HepG2 (cell line): ENCODE measurements at regions not wholly inside any gene's neighbourhood (a gene's known extent, or its start where the extent isn't known, plus 50 kb on each side); places are given as distances from the start of the nearest gene placed in this dataset.

ENCODE experiments used
- ATAC-seq: fragments of 200-7000 bp; cut with Tn5 transposase; 3 replicates; pipeline ENCODE4 v1.9.1; 2020; ENCODE audit warnings: mild to moderate bottlenecking, moderate library complexity
- BruUV-seq: library from RNA; stranded (reverse); fragments of 400-500 nt; replicated peaks from 2 replicates; lab custom pipeline; 2021; lab: Mats Ljungman, UMichigan
- CTCF ChIA-PET: fragments of 300-600 bp; formaldehyde crosslinking; extraction: SDS; loops from one replicate; lab custom pipeline; 2021; ENCODE audit warnings: low total read pairs, inconsistent platforms, low intra/inter-chr PET ratio; lab: Yijun Ruan, JAX
- POLR2A ChIA-PET: fragments of 350-600 bp; sonication (Branson Sonifier 250); formaldehyde crosslinking; loops from one replicate; lab custom pipeline; 2020; ENCODE audit warnings: antibody characterized with exemption, inconsistent platforms; lab: Yijun Ruan, JAX
- DNase-seq: peaks from one replicate; pipeline ENCODE4 v3.0.0-alpha.2; 2015; ENCODE audit warnings: low spot score
- FAIRE-seq: peaks from 3 replicates; lab custom pipeline; 2011; peaks lifted over from hg19 to GRCh38; lab: Jason Lieb, UNC
- H2AFZ ChIP-seq: one replicate; pipeline ENCODE4 v1.6.1; 2011; ENCODE audit warnings: low read length, inconsistent platforms
- H3K27ac ChIP-seq: fragments of 300-600 bp; 3 replicates; pipeline ENCODE4 v1.8.0; 2011; ENCODE audit warnings: mixed run types, mild to moderate bottlenecking, mixed read lengths, low read length, inconsistent platforms; ENCODE audit not compliant: insufficient read depth; ENCODE audit errors: extremely low read length
- H3K27me3 ChIP-seq, 2 experiments: fragments of 200-600 bp in 1 of 2; 2 replicates in 1 of 2; 3 replicates in 1 of 2; pipeline versions ENCODE4 v1.6.0 to v1.8.0; 2011; ENCODE audit warnings: low read length in 2 of 2, mild to moderate bottlenecking in 2 of 2, moderate library complexity in 2 of 2, inconsistent platforms in 1 of 2; ENCODE audit not compliant: insufficient read depth in 2 of 2, control insufficient read depth in 1 of 2
- H3K36me3 ChIP-seq, 2 experiments: fragments of 200-600 bp in 1 of 2; replicated peaks in 1 of 2; 2 replicates in 1 of 2; 3 replicates in 1 of 2; pipeline versions ENCODE4 v1.5.1 to v1.8.0; 2011; ENCODE audit warnings: low read length in 2 of 2, inconsistent platforms in 1 of 2; ENCODE audit not compliant: insufficient read depth in 2 of 2, control insufficient read depth in 1 of 2
- H3K4me1 ChIP-seq: 2 replicates; pipeline ENCODE4 v1.5.1; 2012; ENCODE audit warnings: low read length, inconsistent platforms; ENCODE audit not compliant: insufficient read depth
- H3K4me2 ChIP-seq: 2 replicates; pipeline ENCODE4 v1.6.0; 2011; ENCODE audit warnings: low read depth, low read length, inconsistent platforms
- H3K4me3 ChIP-seq, 3 experiments: fragments of 200-600 bp in 1 of 3; sonication (generic), shearing (Covaris generic) in 1 of 3; replicated peaks in 1 of 3; 2 replicates each; pipeline ENCODE4 v1.5.1; 2011 to 2016; ENCODE audit warnings: low read length in 3 of 3, inconsistent platforms in 2 of 3, low read depth in 2 of 3, mild to moderate bottlenecking in 2 of 3, control low read depth in 1 of 3, mixed read lengths in 1 of 3; ENCODE audit not compliant: insufficient read depth in 1 of 3
- H3K79me2 ChIP-seq: one replicate; pipeline ENCODE4 v1.6.1; 2011; ENCODE audit warnings: low read length, inconsistent platforms; ENCODE audit not compliant: insufficient read depth
- H3K9ac ChIP-seq: 2 replicates; pipeline ENCODE4 v1.6.0; 2011; ENCODE audit warnings: mild to moderate bottlenecking, low read depth, low read length, inconsistent platforms; ENCODE audit not compliant: insufficient read depth
- H3K9me3 ChIP-seq: 2 replicates; pipeline ENCODE4 v1.5.1; 2012; ENCODE audit warnings: mild to moderate bottlenecking, low read length
- H4K20me1 ChIP-seq: 2 replicates; pipeline ENCODE4 v1.6.0; 2011; ENCODE audit warnings: inconsistent platforms, mild to moderate bottlenecking, low read length, moderate library complexity; ENCODE audit not compliant: insufficient read depth
- NFE2L1 ChIP-seq: sonication (generic); formaldehyde crosslinking; IDR thresholded peaks from 2 replicates; pipeline ENCODE4 v1.4.0; 2020; ENCODE audit warnings: missing genetic modification reagents, mild to moderate bottlenecking, borderline replicate concordance
- RFXANK ChIP-seq: IDR thresholded peaks from 2 replicates; pipeline ENCODE4 v1.6.1; 2016
- RFXAP ChIP-seq: sonication (generic); formaldehyde crosslinking; IDR thresholded peaks from 2 replicates; pipeline ENCODE4 v1.4.0; 2020; ENCODE audit warnings: missing genetic modification reagents, borderline replicate concordance
- SP5 ChIP-seq: IDR thresholded peaks from 2 replicates; pipeline ENCODE4 v1.6.1; 2016; ENCODE audit warnings: low read depth, borderline replicate concordance
- WGBS: methylation state at CpG from one replicate; pipeline ENCODE4 v1.1.6; 2017; ENCODE audit warnings: low lambda C conversion rate; 5-methylcytosine and 5-hydroxymethylcytosine counted together
- in situ Hi-C: cut with HindIII; loops from 2 replicates; pipeline ENCODE4 v1.10.0; 2017; ENCODE audit warnings: low pct_unique_long_range_greater_than_20kb; ENCODE audit not compliant: extremely low pct_ligation_motif_present
- intact Hi-C: fragments of 100-400 bp; cut with micrococcal nuclease; formaldehyde crosslinking; loops from one replicate; pipeline ENCODE4 v1.10.0; 2022; ENCODE audit not compliant: unreplicated experiment
- TF ChIP-seq, protein P1 (sequence below): IDR thresholded peaks from 2 replicates; pipeline ENCODE4 v1.6.1; 2016; ENCODE audit warnings: missing genetic modification reagents, missing compliant biosample characterization
- TF ChIP-seq, protein P2 (sequence below): sonication (generic); formaldehyde crosslinking; IDR thresholded peaks from 2 replicates; pipeline ENCODE4 v1.9.0; 2021; ENCODE audit warnings: missing genetic modification reagents, borderline replicate concordance

DNA sequence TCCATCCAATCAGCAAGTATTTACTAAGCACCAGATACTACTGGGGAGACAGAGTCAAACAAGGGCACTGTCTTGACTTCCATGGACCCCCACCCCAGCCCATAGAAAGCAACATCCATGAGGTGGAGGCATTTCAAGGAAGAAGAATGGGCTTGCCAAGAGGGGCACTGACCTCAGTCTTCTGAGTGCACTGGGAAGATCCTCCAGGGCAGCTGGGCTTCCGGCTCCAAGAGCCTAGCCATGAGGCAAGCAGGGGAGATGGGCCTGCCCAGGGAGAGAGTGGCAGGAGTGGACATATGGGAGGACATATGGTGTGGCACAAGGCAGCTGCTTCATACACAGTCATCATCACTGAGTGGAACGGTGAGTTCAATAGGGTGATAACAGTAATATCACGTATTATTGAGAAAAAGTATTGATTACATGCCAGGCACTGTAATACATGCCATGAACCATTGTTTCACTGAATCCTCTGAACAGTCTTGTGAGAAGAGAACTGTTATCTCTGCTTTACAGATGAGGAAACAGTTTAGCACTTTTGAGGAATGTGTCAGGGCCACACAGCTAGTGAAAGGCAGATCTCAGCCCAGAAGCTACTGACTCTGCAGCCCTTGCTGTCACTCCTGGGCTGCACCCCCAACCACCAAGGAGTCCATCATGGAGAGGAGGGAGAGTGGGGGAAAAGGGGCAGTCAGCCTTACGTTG is 331.7 kb upstream of the ZMIZ1 start:
- no TSS peak for BruUV-seq
- in situ Hi-C loops: no loop called here
- CTCF ChIA-PET: no interaction called here

More for the DNA sequence above, 331.7 kb upstream of the ZMIZ1 start:
- no peaks in the 10 kb centered on the region; a peak in 1 of 5 replicates for H3K27me3 ChIP-seq
- H4K20me1 ChIP-seq: no peaks in the 10 kb centered on the region
- DNase-seq (no peak), FAIRE-seq (no peak), ATAC-seq (no peak)
- no peaks in the 10 kb centered on the region for H3K9me3 ChIP-seq
- intact Hi-C loops: no loop called here
- peaks cover 11% of the 10 kb centered on the region; the same call in 1 of the 2 replicates for H3K4me1 ChIP-seq
- H3K9ac ChIP-seq: no peak overlapping the region
- no peaks in the 10 kb centered on the region for H3K79me2 ChIP-seq
- 37% methylated on average over 4 of the region's 4 CpGs for WGBS
- no peak overlapping the region for H3K4me2 ChIP-seq
- H3K27ac ChIP-seq: no peak overlapping the region
- TF ChIP-seq SP5 (CRISPR knock-in tag) (no peak), RFXAP (CRISPR knock-in tag) (no peak), NFE2L1 (no peak), RFXANK (CRISPR knock-in tag) (no peak)
- TF ChIP-seq, protein P1, sequence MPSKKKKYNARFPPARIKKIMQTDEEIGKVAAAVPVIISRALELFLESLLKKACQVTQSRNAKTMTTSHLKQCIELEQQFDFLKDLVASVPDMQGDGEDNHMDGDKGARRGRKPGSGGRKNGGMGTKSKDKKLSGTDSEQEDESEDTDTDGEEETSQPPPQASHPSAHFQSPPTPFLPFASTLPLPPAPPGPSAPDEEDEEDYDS (CRISPR knock-in tag): no peak
- TF ChIP-seq, protein P2, sequence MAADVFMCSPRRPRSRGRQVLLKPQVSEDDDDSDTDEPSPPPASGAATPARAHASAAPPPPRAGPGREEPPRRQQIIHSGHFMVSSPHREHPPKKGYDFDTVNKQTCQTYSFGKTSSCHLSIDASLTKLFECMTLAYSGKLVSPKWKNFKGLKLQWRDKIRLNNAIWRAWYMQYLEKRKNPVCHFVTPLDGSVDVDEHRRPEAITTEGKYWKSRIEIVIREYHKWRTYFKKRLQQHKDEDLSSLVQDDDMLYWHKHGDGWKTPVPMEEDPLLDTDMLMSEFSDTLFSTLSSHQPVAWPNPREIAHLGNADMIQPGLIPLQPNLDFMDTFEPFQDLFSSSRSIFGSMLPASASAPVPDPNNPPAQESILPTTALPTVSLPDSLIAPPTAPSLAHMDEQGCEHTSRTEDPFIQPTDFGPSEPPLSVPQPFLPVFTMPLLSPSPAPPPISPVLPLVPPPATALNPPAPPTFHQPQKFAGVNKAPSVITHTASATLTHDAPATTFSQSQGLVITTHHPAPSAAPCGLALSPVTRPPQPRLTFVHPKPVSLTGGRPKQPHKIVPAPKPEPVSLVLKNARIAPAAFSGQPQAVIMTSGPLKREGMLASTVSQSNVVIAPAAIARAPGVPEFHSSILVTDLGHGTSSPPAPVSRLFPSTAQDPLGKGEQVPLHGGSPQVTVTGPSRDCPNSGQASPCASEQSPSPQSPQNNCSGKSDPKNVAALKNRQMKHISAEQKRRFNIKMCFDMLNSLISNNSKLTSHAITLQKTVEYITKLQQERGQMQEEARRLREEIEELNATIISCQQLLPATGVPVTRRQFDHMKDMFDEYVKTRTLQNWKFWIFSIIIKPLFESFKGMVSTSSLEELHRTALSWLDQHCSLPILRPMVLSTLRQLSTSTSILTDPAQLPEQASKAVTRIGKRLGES: no peak
- H3K36me3 ChIP-seq: no peaks in the 10 kb centered on the region
- H2AFZ ChIP-seq: no peak overlapping the region
- no peak overlapping the region for H3K4me3 ChIP-seq
- POLR2A ChIA-PET: no interaction called here
